Upper lobe of left lung (tissue), 4 donors: ENCODE measurements at regions not wholly inside any gene's neighbourhood (a gene's known extent, or its start where the extent isn't known, plus 50 kb on each side); places are given as distances from the start of the nearest gene placed in this dataset.

Experiments
- CTCF ChIP-seq, 6 experiments: fragments of 450-650 bp in 4 of 6; fragments of 200-600 bp in 2 of 6; sonication (generic) in 2 of 6; IDR thresholded peaks; one replicate each; pipeline ENCODE4 v1.5.1; 2016 to 2019; ENCODE audit warnings: antibody characterized with exemption in 6 of 6
- EP300 ChIP-seq, 4 donors: sonication (generic); formaldehyde crosslinking; IDR thresholded peaks; one replicate each; pipeline ENCODE4 v1.5.1; 2017; ENCODE audit warnings: antibody characterized with exemption in 4 of 4, control low read depth in 2 of 4
- POLR2A ChIP-seq, 4 donors: fragments of 450-650 bp; IDR thresholded peaks; one replicate each; pipeline ENCODE4 v1.5.1; 2016 to 2017; ENCODE audit warnings: antibody characterized with exemption in 4 of 4, mild to moderate bottlenecking in 2 of 4

- TF ChIP-seq CTCF (IDR thresholded peaks at IDR 0.05) (no peak), POLR2A (IDR thresholded peaks at IDR 0.05) (no peak), EP300 (IDR thresholded peaks at IDR 0.05) (no peak)
Observed at GRCh38 chr2:234279637-234280036, 217.2 kb downstream of the ARL4C start.
